OCI-LY7 (cell line): ENCODE measurements at regions not wholly inside any gene's neighbourhood (a gene's known extent, or its start where the extent isn't known, plus 50 kb on each side); places are given as distances from the start of the nearest gene placed in this dataset.

Experiments used
- BruUV-seq: library from RNA; stranded (reverse); fragments of 400-500 nt; replicated peaks from 2 replicates; lab custom pipeline; 2021; lab: Mats Ljungman, UMichigan
- CTCF ChIA-PET: fragments of 300-600 bp; sonication (Branson Sonifier 250); formaldehyde crosslinking; loops from one replicate; lab custom pipeline; 2022; ENCODE audit warnings: antibody characterized with exemption; ENCODE audit not compliant: unreplicated experiment; lab: Charles Lee
- POLR2A ChIA-PET: fragments of 300-600 bp; sonication (Branson Sonifier 250); formaldehyde crosslinking; loops from one replicate; lab custom pipeline; 2022; ENCODE audit warnings: antibody characterized with exemption; lab: Charles Lee
- DNase-seq: peaks from one replicate; pipeline ENCODE4 v3.0.0-alpha.2; 2015; ENCODE audit warnings: low spot score
- H2AFZ ChIP-seq: fragments of 200-600 bp; sonication (generic), shearing (Covaris generic); 2 replicates; pipeline ENCODE4 v1.6.1; 2014; ENCODE audit warnings: mild to moderate bottlenecking, antibody characterized with exemption, low read length, moderate library complexity
- H3K27ac ChIP-seq: fragments of 200-600 bp; sonication (generic); 2 replicates; pipeline ENCODE4 v1.5.1; 2014; ENCODE audit warnings: mixed run types, low read depth, mild to moderate bottlenecking, moderate library complexity, low read length, inconsistent platforms; ENCODE audit not compliant: poor library complexity, severe bottlenecking
- H3K36me3 ChIP-seq: fragments of 200-600 bp; sonication (generic); 2 replicates; pipeline ENCODE4 v1.6.1; 2014; ENCODE audit warnings: mild to moderate bottlenecking, antibody characterized with exemption, low read length, moderate library complexity, mixed read lengths; ENCODE audit not compliant: insufficient read depth
- H3K4me1 ChIP-seq: fragments of 200-600 bp; sonication (generic); 2 replicates; pipeline ENCODE4 v1.5.1; 2014; ENCODE audit warnings: mild to moderate bottlenecking, low read length; ENCODE audit not compliant: insufficient read depth, poor library complexity, severe bottlenecking
- H3K4me2 ChIP-seq: fragments of 200-600 bp; sonication (generic); 2 replicates; pipeline ENCODE4 v1.6.1; 2014; ENCODE audit warnings: mild to moderate bottlenecking, low read length
- H3K4me3 ChIP-seq: fragments of 200-600 bp; sonication (generic); 2 replicates; pipeline ENCODE4 v1.5.1; 2014; ENCODE audit warnings: mild to moderate bottlenecking, low read depth, low read length; ENCODE audit not compliant: poor library complexity, severe bottlenecking
- H3K79me2 ChIP-seq: fragments of 200-600 bp; sonication (generic); 2 replicates; pipeline ENCODE4 v1.6.1; 2016; ENCODE audit warnings: low read depth, mild to moderate bottlenecking, low read length, moderate library complexity, mixed read lengths; ENCODE audit not compliant: insufficient read depth
- H3K9me2 ChIP-seq: fragments of 200-600 bp; sonication (generic); 2 replicates; pipeline ENCODE4 v1.6.1; 2016; ENCODE audit warnings: mild to moderate bottlenecking, low read length, mixed read lengths; ENCODE audit not compliant: insufficient read depth
- H3K9me3 ChIP-seq: fragments of 200-600 bp; sonication (generic); 2 replicates; pipeline ENCODE4 v1.6.1; 2014; ENCODE audit warnings: mild to moderate bottlenecking, mixed run types, low read length, mixed read lengths
- H4K20me1 ChIP-seq: fragments of 200-600 bp; sonication (generic); 2 replicates; pipeline ENCODE4 v1.6.1; 2014; ENCODE audit warnings: mild to moderate bottlenecking, antibody characterized with exemption, low read length, moderate library complexity, mixed read lengths; ENCODE audit not compliant: insufficient read depth
- EZH2phosphoT487 ChIP-seq: fragments of 200-600 bp; sonication (generic); IDR thresholded peaks from 2 replicates; pipeline ENCODE4 v1.6.1; 2018; ENCODE audit warnings: low read depth, borderline replicate concordance, mild to moderate bottlenecking, mixed run types, antibody characterized with exemption, low read length, moderate library complexity, mixed read lengths
- intact Hi-C: fragments of 100-400 bp; cut with micrococcal nuclease; formaldehyde crosslinking; loops from one replicate; pipeline ENCODE4 v1.10.0; 2022; ENCODE audit not compliant: unreplicated experiment
- TF ChIP-seq, protein P1 (sequence below): fragments of 200-600 bp; sonication (generic); conservative IDR thresholded peaks from 2 replicates; pipeline ENCODE4 v1.5.1; 2014; ENCODE audit warnings: mild to moderate bottlenecking, antibody characterized with exemption, low read length, moderate library complexity, mixed read lengths

DNA sequence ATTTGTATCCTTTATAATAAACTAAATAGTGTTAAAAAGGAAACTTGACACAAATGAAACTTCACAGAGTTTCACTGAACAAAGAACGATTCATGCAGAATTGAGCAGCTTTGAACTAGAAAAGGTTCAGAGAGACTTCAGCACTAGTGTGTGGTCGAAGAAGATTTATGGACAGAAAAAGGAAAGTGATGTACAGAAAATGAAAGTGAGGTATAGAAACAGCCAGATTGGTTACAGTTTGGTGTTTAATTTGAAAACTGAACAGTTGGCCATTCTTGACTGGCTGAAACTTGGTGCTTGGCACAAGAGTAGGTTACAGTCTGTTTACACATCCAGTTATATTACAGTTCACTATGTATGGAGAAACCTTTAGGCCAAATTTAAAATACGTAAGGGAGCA is 207.1 kb downstream of the GALC start:
- H3K27ac ChIP-seq: no peak overlapping the region
- no peak overlapping the region for H3K4me3 ChIP-seq
- H3K79me2 ChIP-seq: no peaks in the 10 kb centered on the region
- H3K9me3 ChIP-seq: no peaks in the 10 kb centered on the region
- no peaks in the 10 kb centered on the region; the same call in 1 of the 2 replicates for H3K9me2 ChIP-seq
- intact Hi-C loops: no loop called here
- ChIA-PET CTCF (no interaction called here), POLR2A (no interaction called here)
- no peak for DNase-seq
- no peak overlapping the region for H2AFZ ChIP-seq
- H3K4me1 ChIP-seq: no peaks in the 10 kb centered on the region
- H3K4me2 ChIP-seq: no peak overlapping the region
- TF ChIP-seq, protein P1, sequence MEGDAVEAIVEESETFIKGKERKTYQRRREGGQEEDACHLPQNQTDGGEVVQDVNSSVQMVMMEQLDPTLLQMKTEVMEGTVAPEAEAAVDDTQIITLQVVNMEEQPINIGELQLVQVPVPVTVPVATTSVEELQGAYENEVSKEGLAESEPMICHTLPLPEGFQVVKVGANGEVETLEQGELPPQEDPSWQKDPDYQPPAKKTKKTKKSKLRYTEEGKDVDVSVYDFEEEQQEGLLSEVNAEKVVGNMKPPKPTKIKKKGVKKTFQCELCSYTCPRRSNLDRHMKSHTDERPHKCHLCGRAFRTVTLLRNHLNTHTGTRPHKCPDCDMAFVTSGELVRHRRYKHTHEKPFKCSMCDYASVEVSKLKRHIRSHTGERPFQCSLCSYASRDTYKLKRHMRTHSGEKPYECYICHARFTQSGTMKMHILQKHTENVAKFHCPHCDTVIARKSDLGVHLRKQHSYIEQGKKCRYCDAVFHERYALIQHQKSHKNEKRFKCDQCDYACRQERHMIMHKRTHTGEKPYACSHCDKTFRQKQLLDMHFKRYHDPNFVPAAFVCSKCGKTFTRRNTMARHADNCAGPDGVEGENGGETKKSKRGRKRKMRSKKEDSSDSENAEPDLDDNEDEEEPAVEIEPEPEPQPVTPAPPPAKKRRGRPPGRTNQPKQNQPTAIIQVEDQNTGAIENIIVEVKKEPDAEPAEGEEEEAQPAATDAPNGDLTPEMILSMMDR: no peak
- no peak for TF ChIP-seq EZH2phosphoT487
- H4K20me1 ChIP-seq: no peaks in the 10 kb centered on the region
- H3K36me3 ChIP-seq: no peaks in the 10 kb centered on the region
- BruUV-seq: no TSS peak

DNA sequence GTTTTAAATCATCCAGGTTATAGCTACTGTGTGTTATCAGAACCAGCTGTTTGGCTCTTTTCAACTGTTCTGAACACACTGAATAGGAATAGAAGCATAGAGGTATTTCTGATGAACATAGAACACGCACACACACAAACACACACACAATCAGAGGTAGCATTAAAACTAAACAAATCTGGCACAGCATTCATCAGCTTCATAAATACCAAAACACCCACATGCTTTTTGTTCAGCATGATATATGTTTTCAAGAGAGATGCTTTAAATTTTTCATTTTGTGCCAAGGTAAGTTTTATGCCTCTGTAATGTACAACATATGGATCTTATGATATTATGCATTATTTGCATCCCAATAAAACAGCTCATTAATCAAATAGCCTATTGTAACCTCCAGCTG is 208.6 kb downstream of the GALC start:
- ChIA-PET CTCF (no interaction called here), POLR2A (interaction anchor here (0.6 kb wide), 2 partner anchors 15 to 78 kb away, joined by 3 read pairs; no protein-coding TSS in a partner anchor)
- Histone ChIP-seq H3K4me1 (no peaks in the 10 kb centered on the region), H3K27ac (no peak overlapping the region), H3K4me2 (no peak overlapping the region), H3K79me2 (no peaks in the 10 kb centered on the region), H3K36me3 (no peaks in the 10 kb centered on the region), H3K9me2 (no peaks in the 10 kb centered on the region; the same call in 1 of the 2 replicates), H3K4me3 (no peak overlapping the region), H2AFZ (no peak overlapping the region), H3K9me3 (no peaks in the 10 kb centered on the region), H4K20me1 (no peaks in the 10 kb centered on the region)
- TF ChIP-seq, protein P1: no peak
- TF ChIP-seq EZH2phosphoT487: no peak
- intact Hi-C loops: no loop called here
- no peak for DNase-seq
- BruUV-seq: no TSS peak

- no peak for DNase-seq
- Histone ChIP-seq H3K4me2 (no peak overlapping the region), H3K36me3 (no peaks in the 10 kb centered on the region), H4K20me1 (no peaks in the 10 kb centered on the region), H3K9me3 (no peaks in the 10 kb centered on the region), H3K27ac (no peak overlapping the region), H3K4me3 (no peak overlapping the region), H3K79me2 (no peaks in the 10 kb centered on the region), H3K4me1 (no peaks in the 10 kb centered on the region), H2AFZ (no peak overlapping the region), H3K9me2 (no peaks in the 10 kb centered on the region)
- POLR2A ChIA-PET: interaction anchor here (1.5 kb wide), 1 partner anchor 12 kb away, joined by 5 read pairs; no protein-coding TSS in a partner anchor
- no peak for TF ChIP-seq EZH2phosphoT487
- TF ChIP-seq, protein P1: no peak
- intact Hi-C loops: no loop called here
- CTCF ChIA-PET: no interaction called here
- BruUV-seq: no TSS peak
These were observed 209.9 kb downstream of the GALC start for GRCh38 chr14:87783071-87783470.
